ENCODE measurements at regions not wholly inside any gene's neighbourhood (a gene's known extent, or its start where the extent isn't known, plus 50 kb on each side); places are given as distances from the start of the nearest gene placed in this dataset.

GRCh38 chr2:120480903-120481445 lies 135.0 kb downstream of the INHBB start:
- no peak for ATAC-seq

DNA sequence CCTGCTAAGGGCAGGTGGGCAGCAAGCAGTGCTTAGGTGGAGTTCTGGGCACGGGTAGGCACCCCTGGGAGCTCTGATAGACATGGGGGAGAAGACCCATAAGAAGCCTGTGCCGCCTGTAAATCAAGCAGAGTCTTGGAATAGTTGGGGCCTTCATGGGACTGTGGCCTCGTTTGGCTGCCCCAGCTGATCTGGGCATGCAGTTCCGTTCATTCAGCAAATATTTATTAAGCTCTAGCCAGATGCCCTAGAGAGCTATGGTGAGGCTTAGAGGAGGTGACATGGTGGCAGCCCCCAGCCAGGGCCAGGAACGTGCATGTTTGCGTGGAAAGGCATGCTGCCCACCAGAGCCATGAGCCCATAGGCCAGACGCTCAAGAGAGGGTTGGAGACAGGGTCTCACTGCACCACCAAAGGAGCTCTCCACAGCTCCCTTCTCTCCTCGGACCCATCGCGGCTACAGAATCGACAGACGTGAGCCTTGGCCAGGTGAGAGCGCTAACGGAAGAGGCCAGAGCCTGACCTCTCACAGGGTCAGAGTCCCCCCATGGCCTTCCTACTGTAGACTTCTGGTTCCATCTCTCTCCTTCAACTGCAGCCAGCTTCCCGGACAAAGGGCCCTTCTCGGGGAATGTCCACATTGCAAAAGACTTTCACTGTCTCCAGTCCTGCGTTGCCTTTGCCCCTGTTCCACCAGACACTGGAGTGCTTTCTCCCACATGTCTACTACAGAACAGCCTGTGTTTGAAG lies 135.7 kb downstream of the INHBB start:
- ATAC-seq, result no peak

- ATAC-seq, result no peak
These were observed 136.4 kb downstream of the INHBB start for GRCh38 chr2:120482334-120482733.

DNA sequence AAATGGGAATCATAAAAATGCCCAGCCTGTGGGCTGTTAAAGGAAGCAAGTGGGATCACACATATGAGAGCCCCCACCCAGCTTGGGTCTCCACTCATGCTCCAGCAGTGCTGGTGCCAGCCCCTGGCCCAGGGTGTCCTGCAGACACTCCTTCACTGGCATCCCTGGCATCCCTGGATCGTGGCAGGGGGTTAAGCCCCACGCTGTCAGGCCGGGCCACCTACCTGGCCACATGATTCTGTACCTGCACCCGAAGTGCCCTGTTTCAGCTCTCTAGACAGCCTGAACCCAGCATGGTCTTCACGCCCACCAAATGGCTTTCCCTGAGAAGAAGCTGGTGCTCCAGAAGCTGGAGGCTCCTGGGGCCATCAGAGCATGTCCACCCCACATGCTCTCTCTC lies 137.4 kb downstream of the INHBB start:
- ATAC-seq, result no peak

GRCh38 chr2:120485096-120485495 lies 139.2 kb downstream of the INHBB start:
- no peak for ATAC-seq

DNA sequence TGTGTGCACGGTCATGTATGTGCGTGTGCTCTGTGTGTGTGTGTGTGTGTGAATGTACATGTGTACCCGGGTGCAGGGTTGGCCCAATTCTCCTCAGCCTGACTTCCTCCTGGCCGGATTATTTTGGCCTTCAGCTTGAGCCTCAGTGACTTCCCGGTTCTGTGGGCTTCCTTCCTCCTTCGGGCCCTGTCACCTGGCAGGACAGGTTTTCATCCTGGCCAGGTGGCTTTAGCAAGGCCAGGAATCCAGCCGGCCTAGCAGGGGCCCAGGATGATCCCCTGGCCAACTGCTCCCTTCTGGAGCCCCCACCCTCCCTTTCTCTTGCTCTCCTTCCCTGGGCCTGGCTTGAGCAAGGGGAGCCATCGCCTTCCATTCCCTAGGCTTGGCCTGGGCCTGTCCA lies 140.5 kb downstream of the INHBB start:
- no peak for ATAC-seq

- ATAC-seq, result no peak
These were observed 141.0 kb downstream of the INHBB start for GRCh38 chr2:120486946-120487345.

DNA sequence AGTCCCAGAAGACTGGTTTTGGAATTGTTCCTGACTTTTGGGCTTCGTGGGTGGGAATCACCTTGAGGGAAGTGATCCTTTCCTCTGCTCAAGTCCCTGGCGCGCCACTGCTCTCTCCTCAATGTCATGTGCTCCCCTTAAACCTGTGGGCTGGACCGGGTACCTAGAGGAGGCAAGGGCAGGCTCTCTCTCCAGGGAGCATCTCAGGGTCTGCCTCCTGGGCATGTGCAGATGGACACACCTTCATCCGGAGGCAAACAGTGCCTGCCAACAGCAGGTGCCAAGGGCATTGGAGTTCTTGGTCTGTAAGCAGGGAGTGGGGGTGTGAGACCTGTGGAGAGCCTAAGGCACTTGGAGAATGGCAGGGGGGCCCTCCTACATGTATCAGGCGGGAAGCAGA lies 142.6 kb downstream of the INHBB start:
- ATAC-seq, result no peak

GRCh38 chr2:120489023-120489422 lies 143.1 kb downstream of the INHBB start:
- ATAC-seq, result no peak

GRCh38 chr2:120490091-120490798 lies 144.3 kb downstream of the INHBB start:
- ATAC-seq, result no peak

- no peak for ATAC-seq
These were observed 145.2 kb downstream of the INHBB start for GRCh38 chr2:120491111-120491625.

- no peak for ATAC-seq
These were observed 147.3 kb downstream of the INHBB start for GRCh38 chr2:120493231-120493630.

- no peak for ATAC-seq
These were observed 148.5 kb downstream of the INHBB start for GRCh38 chr2:120494446-120494845.

- no peak for ATAC-seq
These were observed 149.7 kb downstream of the INHBB start for GRCh38 chr2:120495586-120495985.

GRCh38 chr2:120496235-120496634 lies 150.3 kb downstream of the INHBB start:
- no peak for ATAC-seq

DNA sequence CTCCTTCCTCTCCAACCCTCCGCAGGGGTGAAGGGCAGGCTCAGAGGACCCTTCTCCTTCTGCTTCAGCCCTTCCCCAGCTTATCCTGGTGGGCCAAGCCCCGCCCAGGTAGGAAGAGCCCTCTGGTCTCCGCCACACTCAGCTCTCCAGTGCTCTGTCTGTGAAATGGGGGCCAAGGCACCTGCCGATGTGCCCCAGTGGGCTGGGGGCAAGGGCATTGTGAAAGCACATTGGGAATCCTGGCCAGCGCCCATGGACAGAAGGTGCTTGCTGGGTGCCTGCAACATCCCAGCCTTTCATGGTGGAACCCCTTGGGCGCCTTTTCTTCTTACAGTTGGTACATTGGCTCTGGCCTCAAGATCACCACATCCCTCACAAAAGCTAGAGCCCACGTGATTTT lies 150.8 kb downstream of the INHBB start:
- no peak for ATAC-seq

GRCh38 chr2:120497261-120497977 lies 151.5 kb downstream of the INHBB start:
- ATAC-seq, result no peak

GRCh38 chr2:120498121-120498520 lies 152.2 kb downstream of the INHBB start:
- ATAC-seq, result no peak

GRCh38 chr2:120498576-120499394 lies 152.8 kb downstream of the INHBB start:
- ATAC-seq, result peak in 1 of 2 donors; percentile 8

DNA sequence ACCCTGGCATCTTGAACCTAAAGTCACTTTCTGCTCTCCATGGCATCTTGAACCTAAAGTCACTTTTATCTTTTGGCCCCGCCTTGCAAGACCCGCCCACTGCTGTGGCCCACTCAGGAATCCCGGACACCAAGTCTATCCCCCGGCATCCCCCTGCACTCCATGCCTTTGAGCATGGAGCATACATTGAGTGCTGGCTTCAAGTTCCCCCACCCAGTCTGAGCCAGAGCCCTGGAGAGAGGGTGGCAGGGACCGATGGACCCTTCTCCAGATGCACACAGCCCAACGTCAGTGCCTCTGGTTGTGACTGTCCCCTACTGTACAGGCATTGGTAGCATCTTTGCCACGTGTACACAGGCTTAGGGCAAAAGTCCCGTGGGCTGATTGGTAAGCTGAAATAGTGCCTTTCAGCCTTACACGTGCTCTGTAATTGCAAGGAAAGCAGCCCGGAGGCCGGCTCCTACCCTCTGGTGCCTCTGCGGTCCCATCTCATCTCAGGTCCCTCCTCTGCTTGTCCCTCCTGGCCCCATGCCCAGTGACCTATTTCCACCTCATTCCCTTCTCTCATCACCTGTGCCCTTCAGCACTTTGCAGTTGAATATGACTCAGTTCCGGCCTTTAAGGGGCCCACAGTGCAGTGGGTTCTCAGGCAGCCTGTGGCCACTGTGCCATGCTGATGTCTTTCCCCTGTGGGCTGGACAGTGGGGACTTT lies 154.0 kb downstream of the INHBB start:
- ATAC-seq, result no peak

- no peak for ATAC-seq
These were observed 155.7 kb downstream of the INHBB start for GRCh38 chr2:120501591-120501990.

GRCh38 chr2:120502357-120502756 lies 156.4 kb downstream of the INHBB start:
- no peak for ATAC-seq
